Duodenal mucosa (tissue), 2 donors: ENCODE measurements at regions not wholly inside any gene's neighbourhood (a gene's known extent, or its start where the extent isn't known, plus 50 kb on each side); places are given as distances from the start of the nearest gene placed in this dataset.

Experiments used
- H3K27ac ChIP-seq: one replicate; pipeline ENCODE4 v1.7.0; 2013; ENCODE audit warnings: low read depth, low read length
- H3K27me3 ChIP-seq, 2 donors: one replicate each; pipeline ENCODE4 v1.7.0; 2013; ENCODE audit warnings: low read length in 2 of 2, control low read depth in 1 of 2; ENCODE audit not compliant: insufficient read depth in 2 of 2, control insufficient read depth in 1 of 2
- H3K36me3 ChIP-seq, 2 donors: one replicate each; pipeline ENCODE4 v1.7.0; 2013; ENCODE audit warnings: low read length in 2 of 2, control low read depth in 1 of 2; ENCODE audit not compliant: insufficient read depth in 2 of 2, control insufficient read depth in 1 of 2
- H3K4me1 ChIP-seq, 2 donors: one replicate each; pipeline ENCODE4 v1.7.0; 2013; ENCODE audit warnings: low read length in 2 of 2, control low read depth in 1 of 2; ENCODE audit not compliant: insufficient read depth in 2 of 2, control insufficient read depth in 1 of 2
- H3K4me3 ChIP-seq, 2 donors: one replicate each; pipeline ENCODE4 v1.7.0; 2013; ENCODE audit warnings: low read length in 2 of 2, low read depth in 1 of 2
- H3K9ac ChIP-seq, 2 donors: one replicate each; pipeline ENCODE4 v1.7.0; 2013; ENCODE audit warnings: low read length in 2 of 2, low read depth in 1 of 2
- H3K9me3 ChIP-seq, 2 donors: one replicate each; pipeline ENCODE4 v1.7.0; 2013; ENCODE audit warnings: low read length in 2 of 2, control low read depth in 1 of 2; ENCODE audit not compliant: control insufficient read depth in 1 of 2

GRCh38 chr11:13091373-13091772 lies 82.3 kb downstream of the RASSF10 start:
- H3K36me3 ChIP-seq, result no peaks in the 10 kb centered on the region
- H3K4me3 ChIP-seq, result no peak overlapping the region
- H3K9ac ChIP-seq, result no peak overlapping the region
- no peaks in the 10 kb centered on the region for H3K27me3 ChIP-seq
- no peaks in the 10 kb centered on the region for H3K9me3 ChIP-seq
- H3K4me1 ChIP-seq, result no peaks in the 10 kb centered on the region
- H3K27ac ChIP-seq, result no peak overlapping the region

- Histone ChIP-seq H3K9ac (no peak overlapping the region), H3K9me3 (no peaks in the 10 kb centered on the region), H3K4me3 (no peak overlapping the region), H3K27ac (no peak overlapping the region), H3K27me3 (no peaks in the 10 kb centered on the region), H3K4me1 (no peaks in the 10 kb centered on the region), H3K36me3 (no peaks in the 10 kb centered on the region)
These were observed 82.7 kb downstream of the RASSF10 start for GRCh38 chr11:13091804-13092203.

GRCh38 chr11:13094930-13095687 lies 86.0 kb downstream of the RASSF10 start:
- Histone ChIP-seq H3K36me3 (no peaks in the 10 kb centered on the region), H3K27me3 (no peaks in the 10 kb centered on the region), H3K9me3 (no peaks in the 10 kb centered on the region), H3K4me3 (no peak overlapping the region), H3K9ac (no peak overlapping the region), H3K4me1 (no peaks in the 10 kb centered on the region), H3K27ac (no peak overlapping the region)

- Histone ChIP-seq H3K4me3 (no peak overlapping the region), H3K9ac (no peak overlapping the region)
These were observed 88.9 kb downstream of the RASSF10 start for GRCh38 chr11:13098063-13098462.

GRCh38 chr11:13098616-13099289 lies 89.6 kb downstream of the RASSF10 start:
- Histone ChIP-seq H3K27ac (no peak overlapping the region), H3K9ac (no peak overlapping the region), H3K27me3 (no peaks in the 10 kb centered on the region), H3K36me3 (no peaks in the 10 kb centered on the region), H3K9me3 (no peaks in the 10 kb centered on the region), H3K4me3 (no peak overlapping the region), H3K4me1 (no peaks in the 10 kb centered on the region)

More at GRCh38 chr11:13098063-13098462, 88.9 kb downstream of the RASSF10 start:
- Histone ChIP-seq H3K27ac (no peak overlapping the region), H3K36me3 (no peaks in the 10 kb centered on the region), H3K4me1 (no peaks in the 10 kb centered on the region), H3K27me3 (no peaks in the 10 kb centered on the region), H3K9me3 (no peaks in the 10 kb centered on the region)

- Histone ChIP-seq H3K36me3 (no peaks in the 10 kb centered on the region), H3K4me1 (peaks cover 16 to 19% of the 10 kb centered on the region in 2 donors), H3K4me3 (no peak overlapping the region), H3K9me3 (no peaks in the 10 kb centered on the region), H3K27ac (no peak overlapping the region), H3K27me3 (no peaks in the 10 kb centered on the region), H3K9ac (no peak overlapping the region)
These were observed 92.8 kb downstream of the RASSF10 start for GRCh38 chr11:13101644-13102512.

- no peaks in the 10 kb centered on the region for H3K36me3 ChIP-seq
- peaks cover 16 to 19% of the 10 kb centered on the region in 2 donors for H3K4me1 ChIP-seq
- no peak overlapping the region for H3K9ac ChIP-seq
- no peaks in the 10 kb centered on the region for H3K27me3 ChIP-seq
- H3K4me3 ChIP-seq, result no peak overlapping the region
- no peak overlapping the region for H3K27ac ChIP-seq
- H3K9me3 ChIP-seq, result no peaks in the 10 kb centered on the region
These were observed 93.4 kb downstream of the RASSF10 start for GRCh38 chr11:13102513-13102840.

- no peak overlapping the region for H3K9ac ChIP-seq
- no peak overlapping the region for H3K4me3 ChIP-seq
- H3K9me3 ChIP-seq, result no peaks in the 10 kb centered on the region
- no peaks in the 10 kb centered on the region for H3K36me3 ChIP-seq
- no peak overlapping the region for H3K27ac ChIP-seq
- peaks cover 16 to 19% of the 10 kb centered on the region in 2 donors for H3K4me1 ChIP-seq
- no peaks in the 10 kb centered on the region for H3K27me3 ChIP-seq
These were observed 93.9 kb downstream of the RASSF10 start for GRCh38 chr11:13102865-13103539.

GRCh38 chr11:13103962-13104554 lies 94.9 kb downstream of the RASSF10 start:
- no peaks in the 10 kb centered on the region for H3K36me3 ChIP-seq
- no peak overlapping the region for H3K27ac ChIP-seq
- H3K4me1 ChIP-seq, result peaks cover 16 to 19% of the 10 kb centered on the region in 2 donors
- no peaks in the 10 kb centered on the region for H3K9me3 ChIP-seq
- no peak overlapping the region for H3K4me3 ChIP-seq
- no peaks in the 10 kb centered on the region for H3K27me3 ChIP-seq
- no peak overlapping the region for H3K9ac ChIP-seq
